ENCODE measurements at regions not wholly inside any gene's neighbourhood (a gene's known extent, or its start where the extent isn't known, plus 50 kb on each side); places are given as distances from the start of the nearest gene placed in this dataset.

DNA sequence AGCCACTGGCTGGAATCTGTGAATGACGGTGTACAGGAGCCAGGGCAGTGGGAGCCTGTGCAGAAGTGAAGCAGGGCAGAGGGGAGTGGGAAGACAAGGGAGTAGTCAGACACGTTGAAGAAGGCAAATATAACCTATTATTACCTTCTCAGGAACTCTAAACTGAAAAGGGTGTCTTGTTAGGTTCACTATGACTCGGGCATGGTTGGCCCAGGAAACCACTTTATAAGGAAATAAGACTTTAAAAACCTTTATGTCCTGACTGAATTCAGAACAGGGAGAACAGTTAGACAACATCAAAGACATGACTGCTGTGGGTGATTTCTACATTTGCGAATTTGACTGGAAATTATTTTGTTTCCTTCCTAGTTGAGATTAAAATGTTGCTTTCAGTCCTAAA is 107.5 kb downstream of the ACER2 start:
- TF ChIP-seq EZH2phosphoT487 (IDR thresholded peaks at IDR 0.05; ENCODE audit: low read depth), result no peak
- TF ChIP-seq, protein P1, sequence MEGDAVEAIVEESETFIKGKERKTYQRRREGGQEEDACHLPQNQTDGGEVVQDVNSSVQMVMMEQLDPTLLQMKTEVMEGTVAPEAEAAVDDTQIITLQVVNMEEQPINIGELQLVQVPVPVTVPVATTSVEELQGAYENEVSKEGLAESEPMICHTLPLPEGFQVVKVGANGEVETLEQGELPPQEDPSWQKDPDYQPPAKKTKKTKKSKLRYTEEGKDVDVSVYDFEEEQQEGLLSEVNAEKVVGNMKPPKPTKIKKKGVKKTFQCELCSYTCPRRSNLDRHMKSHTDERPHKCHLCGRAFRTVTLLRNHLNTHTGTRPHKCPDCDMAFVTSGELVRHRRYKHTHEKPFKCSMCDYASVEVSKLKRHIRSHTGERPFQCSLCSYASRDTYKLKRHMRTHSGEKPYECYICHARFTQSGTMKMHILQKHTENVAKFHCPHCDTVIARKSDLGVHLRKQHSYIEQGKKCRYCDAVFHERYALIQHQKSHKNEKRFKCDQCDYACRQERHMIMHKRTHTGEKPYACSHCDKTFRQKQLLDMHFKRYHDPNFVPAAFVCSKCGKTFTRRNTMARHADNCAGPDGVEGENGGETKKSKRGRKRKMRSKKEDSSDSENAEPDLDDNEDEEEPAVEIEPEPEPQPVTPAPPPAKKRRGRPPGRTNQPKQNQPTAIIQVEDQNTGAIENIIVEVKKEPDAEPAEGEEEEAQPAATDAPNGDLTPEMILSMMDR (IDR thresholded peaks at IDR 0.05; ENCODE audit: low read depth, low read length), result no peak
- no peak overlapping the region for H3K9ac ChIP-seq (ENCODE audit: low read length)
- no peaks in the 10 kb centered on the region for H3K4me1 ChIP-seq (ENCODE audit: low read length)

DNA sequence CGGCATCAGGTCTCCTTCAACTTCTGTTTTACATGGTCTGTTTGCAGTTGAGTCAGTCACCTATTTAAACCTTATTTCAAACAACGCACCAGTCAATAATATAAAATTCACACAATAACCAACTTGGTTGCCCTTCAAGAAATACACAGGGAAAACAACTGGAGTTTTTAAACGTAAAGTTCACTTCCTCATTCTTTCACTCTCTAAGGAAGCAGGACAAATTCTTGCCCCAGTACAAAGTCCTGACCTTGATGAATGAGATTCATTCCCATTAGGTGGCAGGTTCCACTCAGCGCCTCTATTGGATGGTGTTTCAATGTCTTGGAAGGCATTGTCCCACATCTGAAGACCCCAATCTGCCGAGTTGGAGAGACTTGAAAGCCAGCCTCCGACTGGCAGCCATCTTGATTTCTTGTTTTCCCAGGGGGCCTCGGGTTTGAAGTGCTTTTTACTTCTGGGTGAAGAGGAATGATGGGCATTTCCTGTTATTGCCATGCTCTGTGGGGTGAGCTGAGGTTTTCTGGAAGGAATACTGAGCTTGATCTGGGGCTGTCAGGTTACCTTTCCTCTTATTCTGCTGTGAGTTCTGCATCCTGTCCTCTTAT is 105.0 kb downstream of the ACER2 start:
- Histone ChIP-seq H3K27me3 (ENCODE audit: low read depth, low read length) (peaks cover 6% of the 10 kb centered on the region; the same call in 1 of the 2 replicates), H3K4me2 (ENCODE audit: low read length) (no peak overlapping the region), H3K27ac (ENCODE audit: low read length) (no peak overlapping the region)

More for the DNA sequence above, 107.5 kb downstream of the ACER2 start:
- Histone ChIP-seq H3K36me3 (replicated peaks; ENCODE audit: low read depth, low read length) (no peaks in the 10 kb centered on the region), H3K4me2 (ENCODE audit: low read length) (no peak overlapping the region), H4K20me1 (ENCODE audit: insufficient read depth, low read length) (no peaks in the 10 kb centered on the region), H3K27ac (ENCODE audit: low read length) (no peak overlapping the region), H3K79me2 (ENCODE audit: low read length) (no peaks in the 10 kb centered on the region), H2AFZ (ENCODE audit: low read depth, low read length) (no peak overlapping the region), H3K4me3 (ENCODE audit: low read length) (no peak overlapping the region), H3K27me3 (ENCODE audit: low read depth, low read length) (peaks cover 6% of the 10 kb centered on the region; the same call in 1 of the 2 replicates), H3K9me3 (ENCODE audit: insufficient read depth, low read length) (no peaks in the 10 kb centered on the region)

DNA sequence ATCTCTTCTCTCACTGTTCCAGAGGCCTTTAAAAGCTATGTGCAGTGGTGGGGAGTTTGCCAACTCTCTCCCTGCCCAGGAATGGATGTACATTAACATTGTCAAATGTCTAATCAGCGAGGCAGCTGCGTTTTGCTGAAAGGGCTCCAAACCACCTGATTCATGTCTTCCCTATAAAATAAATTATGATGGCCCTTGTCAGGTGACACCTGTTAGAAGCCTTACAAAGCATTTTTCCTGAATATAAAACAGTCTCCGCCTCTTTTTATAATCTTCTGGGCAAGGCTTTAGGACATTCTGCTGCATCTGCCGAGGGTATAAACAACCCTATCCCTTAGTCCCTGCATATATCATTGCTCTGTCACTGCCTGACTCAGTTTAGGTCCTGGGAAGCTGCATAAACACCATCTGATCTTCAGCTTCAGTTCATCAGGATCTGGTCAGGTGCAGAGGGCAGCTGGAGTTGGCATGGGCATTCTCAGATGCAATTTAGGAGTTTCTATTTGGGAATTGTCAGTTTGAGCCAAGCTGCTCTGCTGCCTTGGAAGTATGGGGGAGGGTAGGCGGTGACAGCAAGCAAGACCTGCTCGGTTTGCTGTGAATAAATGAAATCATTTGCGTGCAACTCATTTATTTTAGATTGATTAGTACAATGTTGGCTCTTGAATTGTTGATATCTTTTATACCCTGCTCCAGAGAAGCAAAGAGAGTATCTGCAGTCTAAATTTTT is 103.5 kb downstream of the ACER2 start:
- Histone ChIP-seq H3K79me2 (ENCODE audit: low read length) (no peaks in the 10 kb centered on the region), H4K20me1 (ENCODE audit: insufficient read depth, low read length) (no peaks in the 10 kb centered on the region), H3K4me2 (ENCODE audit: low read length) (no peak overlapping the region), H3K36me3 (replicated peaks; ENCODE audit: low read depth, low read length) (no peaks in the 10 kb centered on the region), H3K4me1 (ENCODE audit: low read length) (no peaks in the 10 kb centered on the region), H3K9me3 (ENCODE audit: insufficient read depth, low read length) (no peaks in the 10 kb centered on the region), H3K27ac (ENCODE audit: low read length) (no peak overlapping the region), H3K27me3 (ENCODE audit: low read depth, low read length) (peaks cover 14% of the 10 kb centered on the region; the same call in 1 of the 2 replicates), H3K9ac (ENCODE audit: low read length) (no peak overlapping the region), H2AFZ (ENCODE audit: low read depth, low read length) (no peak overlapping the region), H3K4me3 (ENCODE audit: low read length) (no peak overlapping the region)
- TF ChIP-seq EZH2phosphoT487 (IDR thresholded peaks at IDR 0.05; ENCODE audit: low read depth), result no peak
- TF ChIP-seq, protein P1 (IDR thresholded peaks at IDR 0.05; ENCODE audit: low read depth, low read length), result no peak

More for the DNA sequence above, 105.0 kb downstream of the ACER2 start:
- no peaks in the 10 kb centered on the region for H3K36me3 ChIP-seq (replicated peaks; ENCODE audit: low read depth, low read length)
- H3K79me2 ChIP-seq (ENCODE audit: low read length), result no peaks in the 10 kb centered on the region
- H3K9ac ChIP-seq (ENCODE audit: low read length), result no peak overlapping the region
- H3K4me1 ChIP-seq (ENCODE audit: low read length), result no peaks in the 10 kb centered on the region
- no peak overlapping the region for H3K4me3 ChIP-seq (ENCODE audit: low read length)
- H2AFZ ChIP-seq (ENCODE audit: low read depth, low read length), result peak overlapping the region; percentile 39; the same call in 1 of the 2 replicates
- no peaks in the 10 kb centered on the region for H3K9me3 ChIP-seq (ENCODE audit: insufficient read depth, low read length)
- TF ChIP-seq, protein P1 (IDR thresholded peaks at IDR 0.05; ENCODE audit: low read depth, low read length), result no peak
- TF ChIP-seq EZH2phosphoT487 (IDR thresholded peaks at IDR 0.05; ENCODE audit: low read depth), result no peak
- H4K20me1 ChIP-seq (ENCODE audit: insufficient read depth, low read length), result no peaks in the 10 kb centered on the region

DNA sequence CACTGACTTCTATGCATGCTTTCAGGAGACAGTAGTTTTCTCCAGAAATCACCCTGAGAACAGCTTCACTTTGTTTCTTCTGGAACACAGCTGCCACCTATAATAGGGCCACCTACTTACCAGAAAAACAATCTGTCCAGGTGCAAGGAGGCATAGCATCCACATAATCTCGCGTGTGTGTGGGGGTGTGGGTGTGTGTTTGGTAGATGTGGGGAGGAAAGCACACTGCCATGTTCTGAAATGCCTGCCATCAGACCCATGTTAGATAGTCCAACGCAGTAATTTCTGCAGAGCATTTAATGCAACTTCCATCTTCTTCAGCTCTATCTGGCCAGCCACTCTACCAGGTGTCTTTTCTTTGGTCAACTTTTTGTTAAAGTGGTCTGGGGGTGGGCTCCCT is 102.9 kb downstream of the ACER2 start:
- H3K4me3 ChIP-seq (ENCODE audit: low read length), result no peak overlapping the region
- no peak overlapping the region for H3K27ac ChIP-seq (ENCODE audit: low read length)

More for the DNA sequence above, 102.9 kb downstream of the ACER2 start:
- H3K4me1 ChIP-seq (ENCODE audit: low read length), result no peaks in the 10 kb centered on the region
- TF ChIP-seq EZH2phosphoT487 (IDR thresholded peaks at IDR 0.05; ENCODE audit: low read depth), result no peak
- TF ChIP-seq, protein P1 (IDR thresholded peaks at IDR 0.05; ENCODE audit: low read depth, low read length), result no peak
- no peak overlapping the region for H3K9ac ChIP-seq (ENCODE audit: low read length)
- H3K9me3 ChIP-seq (ENCODE audit: insufficient read depth, low read length), result no peaks in the 10 kb centered on the region
- no peaks in the 10 kb centered on the region for H3K36me3 ChIP-seq (replicated peaks; ENCODE audit: low read depth, low read length)
- no peak overlapping the region for H2AFZ ChIP-seq (ENCODE audit: low read depth, low read length)
- peaks cover 14% of the 10 kb centered on the region; the same call in 1 of the 2 replicates for H3K27me3 ChIP-seq (ENCODE audit: low read depth, low read length)
- H4K20me1 ChIP-seq (ENCODE audit: insufficient read depth, low read length), result no peaks in the 10 kb centered on the region
- no peaks in the 10 kb centered on the region for H3K79me2 ChIP-seq (ENCODE audit: low read length)
- H3K4me2 ChIP-seq (ENCODE audit: low read length), result no peak overlapping the region

All from OCI-LY3 (cell line).